Stimulated activated CD8-positive, alpha-beta memory T cell treated with anti-CD3 and anti-CD28 coated beads, Interleukin-4, amount 100 ng/mL, for 1 hour (primary cell): ENCODE measurements at regions not wholly inside any gene's neighbourhood (a gene's known extent, or its start where the extent isn't known, plus 50 kb on each side); places are given as distances from the start of the nearest gene placed in this dataset.

Source experiments
- DNase-seq, 2 donors: peaks; one replicate each; pipeline ENCODE4 v3.0.0-alpha.2; 2020; ENCODE audit warnings: low read depth in 2 of 2, low spot score in 1 of 2

DNA sequence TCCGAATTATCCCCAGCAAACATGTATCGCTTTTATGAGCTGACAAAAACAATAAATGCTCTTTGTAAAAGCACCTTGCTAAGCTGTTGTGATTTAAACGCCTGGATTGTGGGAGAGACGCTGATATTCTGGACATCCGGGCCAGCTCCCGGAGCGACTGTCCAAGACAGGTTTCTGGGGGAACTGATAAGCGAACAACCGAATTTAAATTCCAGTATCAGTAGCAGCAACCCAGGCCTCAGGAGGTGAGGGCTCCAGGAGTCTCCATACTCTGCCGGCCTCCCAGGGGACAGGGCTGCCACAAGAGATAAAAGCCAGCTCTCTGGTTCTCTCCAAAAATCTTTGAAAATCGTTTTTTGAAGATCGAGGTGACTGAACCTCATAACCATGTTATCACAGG is 50.3 kb upstream of the VSTM2B start:
- DNase-seq = no peak
